Vagina (tissue), 2 donors: ENCODE measurements at regions not wholly inside any gene's neighbourhood (a gene's known extent, or its start where the extent isn't known, plus 50 kb on each side); places are given as distances from the start of the nearest gene placed in this dataset.

ENCODE experiments used
- DNase-seq, 2 donors: peaks; one replicate each; pipeline ENCODE4 v3.0.0-alpha.2; 2017; ENCODE audit errors: extremely low spot score in 2 of 2
- H3K27ac ChIP-seq: fragments of 200-600 bp; sonication (generic); one replicate; pipeline ENCODE4 v1.5.1; 2019
- H3K27me3 ChIP-seq: fragments of 200-600 bp; sonication (generic); one replicate; pipeline ENCODE4 v1.5.1; 2019
- H3K36me3 ChIP-seq, 2 donors: fragments of 200-600 bp; sonication (generic); one replicate each; pipeline ENCODE4 v1.5.1; 2017 to 2019
- H3K4me1 ChIP-seq: fragments of 200-600 bp; sonication (generic); one replicate; pipeline ENCODE4 v1.5.1; 2019
- H3K4me3 ChIP-seq, 2 donors: fragments of 200-600 bp; sonication (generic); 1 replicate in 1 of 2; 2 replicates in 1 of 2; pipeline ENCODE4 v1.5.1; 2016 to 2019
- H3K9me3 ChIP-seq: fragments of 200-600 bp; sonication (generic); one replicate; pipeline ENCODE4 v1.5.1; 2019
- POLR2A ChIP-seq, 2 donors: fragments of 450-650 bp; IDR thresholded peaks; one replicate each; pipeline ENCODE4 v1.6.1; 2017; ENCODE audit warnings: antibody characterized with exemption in 2 of 2, mild to moderate bottlenecking in 2 of 2, moderate library complexity in 2 of 2
- POLR2AphosphoS5 ChIP-seq, 2 donors: sonication (generic); formaldehyde crosslinking; IDR thresholded peaks; one replicate each; pipeline ENCODE4 v1.9.0; 2017; ENCODE audit warnings: antibody characterized with exemption in 2 of 2, mild to moderate bottlenecking in 2 of 2, low read depth in 1 of 2; ENCODE audit not compliant: insufficient read depth in 1 of 2
- intact Hi-C: fragments of 100-400 bp; cut with DNase I; formaldehyde crosslinking; loops from one replicate; pipeline ENCODE4 v1.15.1; 2023
- TF ChIP-seq, protein P1 (sequence below), 3 experiments: fragments of 450-650 bp in 2 of 3; fragments of 200-600 bp in 1 of 3; sonication (generic) in 1 of 3; IDR thresholded peaks; one replicate each; pipeline ENCODE4 v1.5.1; 2017 to 2019; ENCODE audit warnings: antibody characterized with exemption in 3 of 3, mild to moderate bottlenecking in 2 of 3, moderate library complexity in 2 of 3

DNA sequence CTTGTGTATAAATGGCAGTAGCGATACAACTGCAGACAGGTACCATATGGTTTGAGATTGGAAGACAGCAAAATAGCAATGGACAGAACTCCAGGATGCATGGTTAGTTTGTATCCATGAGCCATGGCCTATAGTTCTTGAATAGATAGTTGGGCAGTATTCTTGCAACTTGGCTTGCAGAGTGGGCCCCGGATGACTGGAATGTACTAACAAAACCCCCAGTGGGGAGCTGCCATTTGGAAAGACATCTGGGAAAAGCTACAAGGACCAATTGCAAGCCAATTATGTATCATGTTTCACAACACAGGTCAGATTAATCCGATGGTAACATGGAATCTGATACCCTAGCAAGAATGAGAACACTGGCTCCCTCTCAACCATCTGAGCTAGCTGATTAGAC is 279.6 kb downstream of the RERGL start:
- Histone ChIP-seq H3K4me3 (no peak overlapping the region), H3K9me3 (no peaks in the 10 kb centered on the region), H3K36me3 (no peaks in the 10 kb centered on the region), H3K27me3 (no peaks in the 10 kb centered on the region), H3K4me1 (no peaks in the 10 kb centered on the region), H3K27ac (no peak overlapping the region)
- no peak for DNase-seq
- intact Hi-C loops: no loop called here
- TF ChIP-seq, protein P1, sequence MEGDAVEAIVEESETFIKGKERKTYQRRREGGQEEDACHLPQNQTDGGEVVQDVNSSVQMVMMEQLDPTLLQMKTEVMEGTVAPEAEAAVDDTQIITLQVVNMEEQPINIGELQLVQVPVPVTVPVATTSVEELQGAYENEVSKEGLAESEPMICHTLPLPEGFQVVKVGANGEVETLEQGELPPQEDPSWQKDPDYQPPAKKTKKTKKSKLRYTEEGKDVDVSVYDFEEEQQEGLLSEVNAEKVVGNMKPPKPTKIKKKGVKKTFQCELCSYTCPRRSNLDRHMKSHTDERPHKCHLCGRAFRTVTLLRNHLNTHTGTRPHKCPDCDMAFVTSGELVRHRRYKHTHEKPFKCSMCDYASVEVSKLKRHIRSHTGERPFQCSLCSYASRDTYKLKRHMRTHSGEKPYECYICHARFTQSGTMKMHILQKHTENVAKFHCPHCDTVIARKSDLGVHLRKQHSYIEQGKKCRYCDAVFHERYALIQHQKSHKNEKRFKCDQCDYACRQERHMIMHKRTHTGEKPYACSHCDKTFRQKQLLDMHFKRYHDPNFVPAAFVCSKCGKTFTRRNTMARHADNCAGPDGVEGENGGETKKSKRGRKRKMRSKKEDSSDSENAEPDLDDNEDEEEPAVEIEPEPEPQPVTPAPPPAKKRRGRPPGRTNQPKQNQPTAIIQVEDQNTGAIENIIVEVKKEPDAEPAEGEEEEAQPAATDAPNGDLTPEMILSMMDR (IDR thresholded peaks at IDR 0.05): no peak
- no peak for TF ChIP-seq POLR2AphosphoS5 (IDR thresholded peaks at IDR 0.05; ENCODE audit: insufficient read depth in 1 of 2, low read depth in 1 of 2)

DNA sequence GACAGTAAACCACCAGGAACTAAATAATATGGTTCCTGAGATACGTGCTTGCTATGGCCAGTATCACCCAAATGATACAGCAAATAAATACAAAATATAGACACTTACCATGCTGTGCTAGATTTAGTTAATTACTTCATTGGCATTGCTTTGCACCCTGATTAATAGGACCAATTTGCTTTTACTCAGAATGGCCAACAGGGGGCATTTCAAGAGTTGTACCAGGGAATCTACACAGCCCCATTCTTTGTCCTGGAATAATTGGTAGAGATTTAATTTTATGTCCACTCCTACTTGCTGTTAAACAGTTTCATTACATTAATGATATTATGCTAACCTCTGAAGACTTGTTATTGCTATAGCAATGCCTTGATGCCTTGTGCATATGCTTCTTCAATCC is 280.8 kb downstream of the RERGL start:
- Histone ChIP-seq H3K9me3 (no peaks in the 10 kb centered on the region), H3K4me3 (no peak overlapping the region), H3K27me3 (no peaks in the 10 kb centered on the region), H3K4me1 (no peaks in the 10 kb centered on the region), H3K36me3 (no peaks in the 10 kb centered on the region), H3K27ac (no peak overlapping the region)
- TF ChIP-seq, protein P1 (IDR thresholded peaks at IDR 0.05): no peak
- no peak for TF ChIP-seq POLR2AphosphoS5 (IDR thresholded peaks at IDR 0.05; ENCODE audit: insufficient read depth in 1 of 2, low read depth in 1 of 2)
- TF ChIP-seq POLR2A (IDR thresholded peaks at IDR 0.05): no peak
- intact Hi-C loops: no loop called here
- DNase-seq: no peak

DNA sequence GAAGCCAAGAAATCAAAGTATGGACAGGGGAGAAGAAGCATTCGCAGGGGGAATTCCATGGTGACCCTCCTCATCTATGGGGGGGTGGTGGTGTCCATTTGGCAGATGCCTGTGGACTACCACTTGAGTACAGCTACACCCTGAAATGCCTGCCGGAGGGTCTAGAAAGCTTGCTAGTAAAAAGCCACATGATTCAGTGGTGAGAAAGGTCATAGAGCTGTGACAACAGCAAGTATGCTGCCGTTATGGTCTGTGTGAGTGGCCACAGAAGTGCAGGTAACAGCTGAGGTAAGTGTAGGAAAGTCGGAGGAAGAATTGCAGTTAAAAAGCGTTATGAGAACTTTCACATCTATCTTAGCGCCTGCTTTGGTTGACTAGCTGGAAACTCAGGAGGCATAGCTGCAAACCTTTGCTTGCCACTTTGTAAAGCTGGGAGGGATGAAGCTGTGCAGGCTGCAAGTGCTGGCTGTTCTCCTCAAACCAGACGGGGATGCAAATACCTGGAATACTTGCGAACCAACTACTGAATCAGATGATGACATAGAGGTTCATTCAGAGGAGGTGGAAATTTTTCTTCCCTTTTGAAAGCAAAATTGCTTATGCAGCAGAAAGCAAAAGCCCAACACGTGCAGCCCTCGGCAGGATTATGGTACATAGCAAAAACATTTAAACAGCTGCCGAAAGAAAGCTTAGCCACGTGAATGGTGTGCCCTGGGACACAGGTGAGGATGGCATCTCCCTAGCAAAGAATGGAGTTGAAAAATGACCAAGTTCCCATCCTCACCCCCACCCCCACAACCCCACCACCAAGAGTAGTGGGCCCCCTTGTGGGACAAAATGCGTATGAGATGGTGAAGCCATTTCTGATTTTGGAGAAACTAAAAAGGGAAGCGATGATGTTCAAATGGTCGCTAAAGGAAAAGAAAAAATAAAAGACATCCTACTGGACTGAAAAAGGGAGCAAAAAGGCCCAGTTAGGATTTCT is 287.0 kb downstream of the RERGL start:
- TF ChIP-seq, protein P1 (IDR thresholded peaks at IDR 0.05): no peak
- no peak for TF ChIP-seq POLR2A (IDR thresholded peaks at IDR 0.05)
- TF ChIP-seq POLR2AphosphoS5 (IDR thresholded peaks at IDR 0.05; ENCODE audit: insufficient read depth in 1 of 2, low read depth in 1 of 2): no peak

DNA sequence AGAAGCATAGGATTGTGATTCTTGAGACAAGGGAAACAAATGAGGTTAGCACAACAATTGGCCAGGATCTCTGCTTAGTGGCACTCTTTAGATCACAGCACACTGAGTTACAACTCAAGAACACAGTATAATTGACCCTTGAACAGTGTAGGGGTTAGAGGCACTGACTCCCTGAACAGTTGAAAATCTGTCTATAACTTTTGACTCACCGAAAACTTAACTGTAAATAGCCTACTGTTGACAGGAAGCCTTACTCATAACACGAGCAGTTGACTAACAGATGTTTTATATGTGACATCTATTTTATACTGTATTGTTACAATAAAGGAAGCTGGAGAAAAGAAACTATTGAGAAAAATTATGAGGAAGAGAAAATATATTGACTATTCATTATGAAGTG is 296.1 kb downstream of the RERGL start:
- TF ChIP-seq POLR2A (IDR thresholded peaks at IDR 0.05): no peak
- TF ChIP-seq, protein P1 (IDR thresholded peaks at IDR 0.05): no peak
- TF ChIP-seq POLR2AphosphoS5 (IDR thresholded peaks at IDR 0.05; ENCODE audit: insufficient read depth in 1 of 2, low read depth in 1 of 2): no peak
- no peaks in the 10 kb centered on the region for H3K36me3 ChIP-seq
- H3K9me3 ChIP-seq: no peaks in the 10 kb centered on the region
- no peak overlapping the region for H3K27ac ChIP-seq
- no peaks in the 10 kb centered on the region for H3K27me3 ChIP-seq
- no peaks in the 10 kb centered on the region for H3K4me1 ChIP-seq
- intact Hi-C loops: no loop called here
- no peak for DNase-seq
- no peak overlapping the region for H3K4me3 ChIP-seq

More for the DNA sequence above, 287.0 kb downstream of the RERGL start:
- intact Hi-C loops: no loop called here
- Histone ChIP-seq H3K27me3 (no peaks in the 10 kb centered on the region), H3K36me3 (no peaks in the 10 kb centered on the region), H3K27ac (no peak overlapping the region), H3K4me3 (no peak overlapping the region), H3K9me3 (no peaks in the 10 kb centered on the region), H3K4me1 (no peaks in the 10 kb centered on the region)
- no peak for DNase-seq

DNA sequence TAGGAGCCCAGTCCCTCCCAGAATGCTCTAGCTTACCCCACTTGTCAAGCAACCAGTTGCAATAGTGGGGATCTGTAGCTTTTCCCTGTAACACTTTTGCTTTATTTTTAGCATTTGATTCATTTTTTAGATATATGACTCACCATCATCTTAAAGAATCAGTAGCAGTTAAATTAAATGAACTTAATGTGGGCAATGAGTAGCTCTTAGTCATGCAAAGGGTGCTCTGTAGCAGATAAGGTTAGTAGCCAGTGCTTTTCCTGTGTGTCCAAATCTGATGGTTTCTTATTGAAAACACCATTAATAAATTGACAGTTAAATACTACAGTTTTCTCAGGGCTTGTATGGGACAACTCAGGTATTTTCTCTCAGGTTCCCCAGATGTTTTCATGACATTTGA is 311.8 kb downstream of the RERGL start:
- H3K4me3 ChIP-seq: no peak overlapping the region
- intact Hi-C loops: loop anchor here (5.0 kb wide), 1 partner anchor 84 kb away; no protein-coding TSS in a partner anchor
- H3K36me3 ChIP-seq: no peaks in the 10 kb centered on the region
- TF ChIP-seq POLR2AphosphoS5 (IDR thresholded peaks at IDR 0.05; ENCODE audit: insufficient read depth in 1 of 2, low read depth in 1 of 2) (no peak), POLR2A (IDR thresholded peaks at IDR 0.05) (no peak)
- TF ChIP-seq, protein P1 (IDR thresholded peaks at IDR 0.05): no peak
- no peaks in the 10 kb centered on the region for H3K4me1 ChIP-seq
- H3K27ac ChIP-seq: no peak overlapping the region
- H3K9me3 ChIP-seq: no peaks in the 10 kb centered on the region
- no peaks in the 10 kb centered on the region for H3K27me3 ChIP-seq
- DNase-seq: no peak
